Mesodermal cell (in vitro differentiated cells): ENCODE measurements at regions not wholly inside any gene's neighbourhood (a gene's known extent, or its start where the extent isn't known, plus 50 kb on each side); places are given as distances from the start of the nearest gene placed in this dataset.

Source experiments
- H3K27ac ChIP-seq: 2 replicates; pipeline ENCODE4 v1.7.0; 2013; ENCODE audit warnings: mild to moderate bottlenecking, low read depth, low read length, moderate library complexity; ENCODE audit not compliant: severe bottlenecking
- H3K36me3 ChIP-seq: 2 replicates; pipeline ENCODE4 v1.7.1; 2013; ENCODE audit warnings: mild to moderate bottlenecking, low read length, moderate library complexity; ENCODE audit not compliant: control insufficient read depth, insufficient read depth
- H3K4me1 ChIP-seq: one replicate; pipeline ENCODE4 v1.7.1; 2013; ENCODE audit warnings: mild to moderate bottlenecking, low read length; ENCODE audit not compliant: insufficient read depth, control insufficient read depth, poor library complexity, severe bottlenecking
- H3K4me3 ChIP-seq: 2 replicates; pipeline ENCODE4 v1.7.0; 2013; ENCODE audit warnings: low read length, control low read depth, mild to moderate bottlenecking; ENCODE audit not compliant: insufficient read depth, poor library complexity, severe bottlenecking; ENCODE audit errors: extremely low read depth
- H3K9me3 ChIP-seq: 2 replicates; pipeline ENCODE4 v1.7.1; 2013; ENCODE audit warnings: mild to moderate bottlenecking, low read length, moderate library complexity; ENCODE audit not compliant: control insufficient read depth
- WGBS, 2 experiments: methylation state at CpG; one replicate each; pipeline ENCODE4 v1.1.5; 2013; ENCODE audit warnings: missing lambda C conversion rate in 2 of 2; ENCODE audit not compliant: insufficient coverage in 2 of 2; 5-methylcytosine and 5-hydroxymethylcytosine counted together

- 80% methylated on average over 1 of the region's 1 CpG; no CpG with 5 or more reads in 1 of the 2 experiments for WGBS, 2 experiments
- H3K27ac ChIP-seq, result no peak overlapping the region
- H3K4me3 ChIP-seq, result no peak overlapping the region
- no peaks in the 10 kb centered on the region for H3K36me3 ChIP-seq
- peaks cover 8% of the 10 kb centered on the region for H3K9me3 ChIP-seq
- peaks cover 35% of the 10 kb centered on the region for H3K4me1 ChIP-seq
These were observed 202.9 kb downstream of the FBXO15 start for GRCh38 chr18:73944715-73945114.

GRCh38 chr18:73943763-73944162 is 203.9 kb downstream of the FBXO15 start:
- 94 to 97% methylated on average over 8 to 9 of the region's 9 CpGs for WGBS, 2 experiments

DNA sequence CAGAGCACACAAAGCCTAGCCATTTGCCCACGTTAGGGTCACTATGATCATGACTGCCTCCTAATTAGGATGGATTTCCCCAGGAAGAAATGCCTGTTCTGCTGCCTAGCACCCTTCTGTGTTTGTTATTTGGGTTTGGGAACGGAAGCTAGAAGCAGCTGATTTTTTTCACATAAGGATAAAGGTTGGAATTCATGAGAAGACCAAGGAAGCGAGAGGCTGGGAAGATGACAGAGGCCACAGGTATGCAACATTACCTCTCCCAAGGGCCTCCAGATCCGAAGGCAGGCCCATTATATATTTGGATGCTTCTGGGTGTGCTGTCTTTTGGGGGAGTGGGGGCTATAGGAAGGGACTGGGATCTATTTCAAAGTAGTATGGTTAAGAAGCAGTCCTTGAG is 204.7 kb downstream of the FBXO15 start:
- no peaks in the 10 kb centered on the region for H3K36me3 ChIP-seq
- no peak overlapping the region for H3K4me3 ChIP-seq
- H3K9me3 ChIP-seq, result no peaks in the 10 kb centered on the region
- WGBS, 2 experiments, result 92 to 93% methylated on average over 2 to 3 of the region's 4 CpGs
- no peak overlapping the region for H3K27ac ChIP-seq
- peaks cover 30% of the 10 kb centered on the region for H3K4me1 ChIP-seq

More at GRCh38 chr18:73943763-73944162, 203.9 kb downstream of the FBXO15 start:
- H3K4me3 ChIP-seq, result no peak overlapping the region
- no peak overlapping the region for H3K27ac ChIP-seq
- H3K36me3 ChIP-seq, result no peaks in the 10 kb centered on the region
- H3K9me3 ChIP-seq, result no peaks in the 10 kb centered on the region
- peaks cover 34% of the 10 kb centered on the region for H3K4me1 ChIP-seq

DNA sequence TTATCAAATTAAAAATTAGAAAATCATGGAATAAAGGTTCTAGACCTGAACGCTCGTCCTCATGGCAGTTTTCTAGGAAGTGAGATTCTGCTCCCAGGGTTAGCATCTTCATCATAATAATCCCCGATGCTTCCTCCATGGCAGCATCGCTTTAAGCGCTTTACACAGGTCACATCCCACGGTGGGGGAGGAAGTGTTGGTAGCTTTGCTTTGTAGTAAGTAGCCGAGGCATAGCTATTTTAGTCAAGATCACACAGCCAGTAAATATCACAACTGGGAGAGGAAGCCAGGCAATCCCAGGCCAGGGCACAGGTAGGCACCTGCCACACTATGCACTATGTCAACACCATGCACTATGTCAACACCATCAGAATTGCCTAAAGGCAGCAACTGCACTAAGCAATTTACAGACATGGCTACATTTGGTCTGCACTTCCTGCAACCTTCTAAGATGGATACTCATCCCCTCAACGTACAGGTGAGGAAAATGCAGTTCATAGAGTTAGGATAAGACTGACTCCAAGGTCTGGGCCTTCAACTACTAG is 205.5 kb downstream of the FBXO15 start:
- Histone ChIP-seq H3K36me3 (no peaks in the 10 kb centered on the region), H3K27ac (no peak overlapping the region), H3K4me3 (no peak overlapping the region), H3K9me3 (no peaks in the 10 kb centered on the region), H3K4me1 (peaks cover 22% of the 10 kb centered on the region)
- 100% methylated on average over 3 of the region's 8 CpGs; no CpG with 5 or more reads in 1 of the 2 experiments for WGBS, 2 experiments

DNA sequence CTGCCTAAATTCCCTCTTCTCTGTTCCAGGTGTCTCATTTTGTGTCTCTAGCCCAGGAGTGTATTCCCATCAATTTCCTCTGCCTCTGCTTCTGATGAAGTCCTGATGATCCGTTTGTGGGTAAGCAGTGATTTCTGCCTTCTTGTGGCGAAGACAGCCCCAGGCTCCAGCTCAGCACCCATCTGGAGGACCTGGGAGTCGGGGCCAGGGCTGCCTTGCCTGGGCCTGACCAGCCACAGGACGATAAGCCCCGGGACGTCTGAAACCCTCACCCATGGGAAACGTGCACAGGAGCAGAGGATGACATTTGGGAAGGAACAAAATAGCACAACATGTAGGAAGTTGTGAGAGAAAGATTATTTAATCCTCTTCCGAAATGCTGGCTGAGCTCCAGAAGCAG is 206.9 kb downstream of the FBXO15 start:
- Histone ChIP-seq H3K36me3 (no peaks in the 10 kb centered on the region), H3K9me3 (no peaks in the 10 kb centered on the region), H3K27ac (no peak overlapping the region), H3K4me3 (no peak overlapping the region), H3K4me1 (peaks cover 17% of the 10 kb centered on the region)
- WGBS, 2 experiments, result 92 to 96% methylated on average over 7 of the region's 8 CpGs

DNA sequence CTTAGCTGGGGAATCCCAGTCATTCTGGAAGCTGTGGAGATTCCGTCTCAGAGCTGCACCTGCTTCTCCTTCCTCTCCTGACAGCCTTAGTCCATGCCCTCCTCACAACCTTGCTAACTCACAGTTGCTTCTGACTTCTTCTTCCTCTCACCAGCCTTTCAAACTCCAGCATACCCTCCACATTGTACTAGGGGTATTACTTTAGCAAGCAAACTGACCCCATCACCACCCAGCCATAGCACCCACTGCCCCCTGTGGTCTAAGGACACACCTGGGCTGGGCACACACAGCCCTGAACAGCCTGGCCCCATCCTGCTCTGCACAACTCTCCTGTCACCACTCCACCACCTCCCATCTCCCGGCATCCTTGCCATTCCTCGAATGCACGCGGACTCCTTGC is 208.2 kb downstream of the FBXO15 start:
- Histone ChIP-seq H3K27ac (no peak overlapping the region), H3K4me1 (peaks cover 10% of the 10 kb centered on the region), H3K9me3 (no peaks in the 10 kb centered on the region), H3K36me3 (no peaks in the 10 kb centered on the region), H3K4me3 (no peak overlapping the region)
- WGBS, 2 experiments, result 92 to 95% methylated on average over 5 of the region's 5 CpGs

DNA sequence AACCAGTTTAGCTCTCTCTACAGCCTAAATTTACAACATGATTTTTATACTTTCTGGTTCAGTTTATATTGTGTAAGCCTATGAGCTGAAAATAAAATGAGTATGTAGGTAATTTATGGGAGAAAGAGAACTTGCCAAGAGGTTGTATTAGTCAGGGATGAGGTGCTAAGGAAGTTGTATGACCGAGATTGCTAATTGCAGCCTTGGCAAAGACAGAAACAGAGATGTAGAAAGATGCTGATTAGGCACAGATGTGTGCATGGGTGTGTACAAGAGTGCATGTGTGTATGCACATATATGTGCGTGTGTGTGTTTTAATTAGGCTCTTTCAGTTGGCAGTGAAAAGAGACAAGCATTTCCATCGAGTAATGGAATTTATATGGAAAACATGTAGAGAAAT is 213.9 kb downstream of the FBXO15 start:
- H3K4me3 ChIP-seq, result no peak overlapping the region
- 82 to 83% methylated on average over 3 of the region's 3 CpGs for WGBS, 2 experiments
- no peak overlapping the region for H3K27ac ChIP-seq
- no peaks in the 10 kb centered on the region for H3K9me3 ChIP-seq
- no peaks in the 10 kb centered on the region for H3K4me1 ChIP-seq
- H3K36me3 ChIP-seq, result no peaks in the 10 kb centered on the region

- no peak overlapping the region for H3K27ac ChIP-seq
- 79 to 92% methylated on average over 2 to 3 of the region's 4 CpGs for WGBS, 2 experiments
These were observed 214.7 kb downstream of the FBXO15 start for GRCh38 chr18:73932976-73933375.

DNA sequence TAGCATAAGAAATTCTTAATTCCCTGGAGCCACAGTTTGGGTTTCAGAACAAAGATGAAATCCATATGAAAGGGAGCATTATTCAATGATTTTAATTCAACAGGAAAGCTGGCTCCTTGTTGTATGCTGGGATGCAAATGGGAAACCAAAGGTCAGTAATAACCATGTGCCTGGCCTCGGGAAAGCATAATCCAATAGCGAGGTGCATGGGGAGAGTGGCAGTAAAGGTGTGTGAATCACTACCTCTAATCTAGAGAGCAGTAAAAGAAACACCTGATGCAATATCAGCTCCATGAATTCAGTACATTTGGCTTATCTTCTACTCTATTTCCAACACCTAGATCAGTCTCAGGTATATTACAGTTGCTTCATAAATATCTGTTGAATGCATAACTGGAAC is 220.1 kb downstream of the FBXO15 start:
- Histone ChIP-seq H3K36me3 (no peaks in the 10 kb centered on the region), H3K4me1 (no peaks in the 10 kb centered on the region), H3K4me3 (no peak overlapping the region), H3K27ac (no peak overlapping the region), H3K9me3 (no peaks in the 10 kb centered on the region)
- 100% methylated on average over 1 of the region's 2 CpGs; no CpG with 5 or more reads in 1 of the 2 experiments for WGBS, 2 experiments

More at GRCh38 chr18:73932976-73933375, 214.7 kb downstream of the FBXO15 start:
- Histone ChIP-seq H3K4me3 (no peak overlapping the region), H3K36me3 (no peaks in the 10 kb centered on the region), H3K9me3 (no peaks in the 10 kb centered on the region), H3K4me1 (no peaks in the 10 kb centered on the region)

- 80 to 100% methylated on average over 1 of the region's 3 CpGs for WGBS, 2 experiments
- Histone ChIP-seq H3K4me1 (no peaks in the 10 kb centered on the region), H3K4me3 (no peak overlapping the region), H3K9me3 (no peaks in the 10 kb centered on the region), H3K27ac (no peak overlapping the region), H3K36me3 (no peaks in the 10 kb centered on the region)
These were observed 222.8 kb downstream of the FBXO15 start for GRCh38 chr18:73924836-73925235.

GRCh38 chr18:73924307-73924706 is 223.3 kb downstream of the FBXO15 start:
- WGBS, 2 experiments, result 96 to 100% methylated on average over 1 to 2 of the region's 4 CpGs
- Histone ChIP-seq H3K27ac (no peak overlapping the region), H3K4me3 (no peak overlapping the region), H3K4me1 (no peaks in the 10 kb centered on the region), H3K36me3 (no peaks in the 10 kb centered on the region), H3K9me3 (no peaks in the 10 kb centered on the region)
